T-helper 1 cell (primary cell): ENCODE measurements at regions not wholly inside any gene's neighbourhood (a gene's known extent, or its start where the extent isn't known, plus 50 kb on each side); places are given as distances from the start of the nearest gene placed in this dataset.
A peak's percentile ranks its signal among the peaks of the same experiment; 100 is the strongest.
"Not testable (repeated sequence)": the region's sequence is repeated elsewhere in the genome, so short reads cannot be mapped to it uniquely, and the experiment has no call there.

Experiments used
- DNase-seq, 5 donors: peaks; one replicate each; pipeline ENCODE4 v3.0.0-alpha.2; 2012 to 2020

DNA sequence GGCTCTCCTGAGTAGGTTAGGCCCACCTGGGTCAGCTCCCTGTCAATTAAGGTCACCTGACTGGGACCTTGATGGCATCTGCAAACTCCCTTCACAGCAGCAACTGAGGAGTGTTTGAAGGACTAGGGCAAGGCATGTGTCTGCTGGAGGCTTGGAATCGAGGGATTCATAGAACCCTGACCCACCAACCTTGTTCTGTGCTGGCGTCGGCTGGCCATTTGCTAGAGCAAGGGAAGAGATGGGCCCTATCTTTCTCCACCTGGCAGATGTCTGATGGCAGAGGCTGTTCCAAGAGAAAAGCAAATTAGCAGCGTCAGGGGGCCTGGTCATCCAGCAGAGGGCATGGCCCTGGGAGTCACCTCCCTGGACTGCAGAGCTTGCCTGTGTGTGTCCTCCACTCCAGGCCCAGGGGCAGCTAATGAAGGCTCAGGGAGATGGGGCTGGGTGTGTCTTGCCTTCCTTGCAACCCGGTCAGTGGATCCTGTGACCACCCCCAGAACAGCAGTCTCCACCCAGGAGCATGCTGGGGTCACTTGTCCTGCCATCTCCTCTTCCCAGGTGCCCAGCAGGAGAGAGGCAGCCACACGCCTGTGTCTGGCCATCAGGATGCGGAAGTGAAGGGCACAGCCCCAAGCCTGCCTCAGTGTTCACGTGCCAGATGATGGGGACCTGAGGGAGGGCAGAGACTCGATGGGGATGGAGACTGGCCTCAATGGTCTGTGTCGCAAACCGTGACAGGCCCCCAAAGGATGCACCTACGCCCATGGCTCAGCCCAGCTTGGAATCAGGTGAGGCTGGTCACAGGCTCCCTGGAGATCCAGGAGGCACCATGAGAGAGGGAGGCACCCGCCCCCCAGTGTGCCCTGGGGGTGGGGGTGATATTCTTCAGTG, 53.9 kb downstream of the BARX1 start:
- DNase-seq, result no peak

DNA sequence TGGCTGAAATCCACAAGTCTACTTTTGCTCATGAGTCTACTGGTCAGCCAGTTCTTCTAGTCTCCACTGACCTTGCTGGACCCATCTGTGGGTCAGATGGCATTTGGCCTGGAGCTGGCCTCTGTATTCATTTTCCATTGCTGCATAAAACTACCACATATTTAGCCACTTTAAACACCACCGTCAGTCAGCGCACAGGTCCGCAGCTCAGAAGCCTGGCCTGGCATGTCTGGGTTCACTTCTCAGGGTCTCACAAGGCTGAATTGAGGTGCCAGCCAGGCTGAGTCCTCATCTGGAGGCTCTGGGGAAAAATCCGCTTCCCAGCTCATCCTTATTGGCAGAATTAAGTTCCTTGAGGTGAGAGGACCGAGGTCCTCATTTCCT, 54.7 kb downstream of the BARX1 start:
- DNase-seq, result no peak

DNA sequence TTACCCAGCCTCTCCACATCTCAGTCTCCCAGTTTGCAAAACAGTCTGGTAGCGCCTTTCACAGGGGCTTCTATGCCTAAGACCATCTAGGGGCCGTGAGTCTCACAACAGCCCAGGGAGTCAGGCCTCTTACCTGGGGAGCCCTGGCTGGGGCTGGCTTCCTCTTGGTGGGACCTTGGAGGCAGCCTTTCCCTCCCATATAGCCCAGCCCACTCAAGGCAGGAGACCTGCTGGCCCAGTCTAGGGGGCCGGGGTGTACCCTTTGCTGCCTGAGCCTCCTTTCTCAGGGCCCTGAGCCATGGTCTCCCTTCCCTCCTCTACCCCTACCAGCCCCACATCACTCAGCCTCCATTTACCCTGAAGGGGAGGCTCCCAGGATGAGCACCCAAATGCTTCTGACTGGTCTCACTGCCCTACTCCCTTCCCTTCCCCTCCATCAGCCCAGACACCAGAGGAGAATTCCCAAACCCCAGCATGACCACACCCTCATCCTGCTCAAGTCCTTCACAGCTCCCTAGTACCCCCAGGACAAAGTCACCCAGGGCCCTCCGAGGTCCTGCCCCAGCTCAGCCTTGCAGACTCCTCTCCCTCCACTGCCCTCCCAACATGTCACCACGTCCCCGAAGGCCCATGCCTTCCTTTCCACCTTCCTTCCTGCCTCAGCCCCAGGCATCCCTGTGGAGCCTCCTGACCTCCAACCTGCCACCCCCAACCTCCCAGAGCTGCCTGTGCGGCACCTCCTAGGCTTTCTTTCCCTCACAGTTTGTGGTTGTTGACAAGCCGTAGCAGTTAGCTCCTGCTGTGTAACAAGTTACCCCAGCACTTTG, 55.3 kb downstream of the BARX1 start:
- DNase-seq, result no peak

GRCh38 chr9:93898502-93899426, 56.4 kb downstream of the BARX1 start:
- DNase-seq, result no peak

DNA sequence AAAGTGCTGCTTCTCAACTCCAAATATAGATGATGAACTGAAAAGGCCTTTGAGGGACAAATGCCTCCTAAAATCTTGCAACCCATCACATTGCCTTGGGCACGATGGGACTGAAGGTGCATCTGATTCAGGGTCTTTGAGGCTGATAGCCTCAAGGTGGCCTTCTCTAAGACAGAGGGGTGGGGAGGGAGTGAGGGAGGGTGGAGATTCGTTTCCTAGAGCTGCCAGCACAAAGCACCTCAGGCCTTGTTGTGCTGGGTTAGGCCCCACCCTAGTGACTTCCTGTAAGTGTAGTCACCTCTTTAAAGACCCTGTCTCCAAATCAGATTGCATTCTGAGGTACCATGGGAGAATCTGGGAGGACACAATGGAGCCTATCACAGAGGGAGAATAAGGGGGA, 57.1 kb downstream of the BARX1 start:
- DNase-seq, result peak in 1 of 5 donors; percentile 48

- no peak for DNase-seq
These were observed 57.8 kb downstream of the BARX1 start for GRCh38 chr9:93897075-93897970.

GRCh38 chr9:93896496-93897033, 58.6 kb downstream of the BARX1 start:
- DNase-seq, result no peak

- DNase-seq, result no peak
These were observed 59.1 kb downstream of the BARX1 start for GRCh38 chr9:93896093-93896492.

- no peak for DNase-seq
These were observed 59.6 kb downstream of the BARX1 start for GRCh38 chr9:93895535-93895934.

- no peak for DNase-seq
These were observed 60.5 kb downstream of the BARX1 start for GRCh38 chr9:93894691-93895079.

GRCh38 chr9:93893899-93894690, 61.1 kb downstream of the BARX1 start:
- DNase-seq, result no peak

DNA sequence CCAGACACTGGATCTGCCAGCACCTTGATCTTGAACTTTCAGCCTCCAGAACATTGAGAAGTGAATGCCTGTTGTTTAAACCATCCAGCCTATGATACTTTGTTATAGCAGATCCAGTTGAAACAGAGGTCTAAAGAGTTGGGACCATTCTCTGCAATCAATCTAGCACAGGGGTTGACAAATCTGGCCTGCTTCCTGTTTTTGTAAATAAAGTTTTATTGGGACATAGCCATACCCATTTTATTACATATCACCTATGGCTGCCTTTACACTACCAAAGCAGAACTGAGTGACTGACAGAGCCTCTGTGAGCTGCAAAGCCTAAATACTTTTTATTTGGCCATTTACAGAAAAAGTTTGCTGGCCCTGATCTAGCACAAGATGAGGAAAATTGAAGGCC, 62.0 kb downstream of the BARX1 start:
- DNase-seq, result no peak

- DNase-seq, result no peak
These were observed 62.4 kb downstream of the BARX1 start for GRCh38 chr9:93892748-93893147.

DNA sequence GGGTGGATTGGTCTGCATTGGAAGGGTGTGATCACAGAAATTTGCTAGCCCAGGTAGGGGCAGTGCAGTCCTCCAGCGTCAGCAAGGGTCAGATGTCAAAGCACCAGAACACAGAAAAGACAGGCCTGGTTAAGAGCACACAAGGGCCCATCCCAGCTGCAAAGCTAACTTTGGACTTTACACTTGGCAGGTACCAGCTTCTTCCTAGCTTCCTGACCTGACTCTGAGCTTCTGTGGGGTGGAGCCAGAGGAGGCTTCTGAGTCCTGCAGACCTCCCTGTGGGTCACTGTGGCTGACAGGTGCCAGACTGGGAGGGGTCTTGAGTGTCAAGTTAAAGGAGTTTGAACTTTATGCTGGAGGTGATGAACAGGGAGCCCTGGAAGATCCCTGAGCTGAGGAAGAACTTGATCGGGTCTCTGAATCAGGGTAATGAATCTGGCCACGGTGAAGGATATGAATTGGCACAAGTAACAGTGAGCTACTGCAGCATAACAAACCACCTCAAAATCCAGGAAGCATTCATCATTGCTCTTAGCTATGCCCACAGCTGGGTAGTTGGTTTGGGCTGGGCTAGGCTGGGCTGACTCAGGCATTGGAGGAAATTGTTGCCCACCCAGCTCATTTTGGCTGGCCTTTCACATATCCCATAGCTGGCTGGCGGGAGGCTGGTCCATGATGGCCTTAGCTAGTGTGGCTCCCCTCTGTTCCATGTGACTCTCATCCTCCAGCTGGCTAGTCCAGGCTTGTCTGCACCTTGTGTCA, 63.4 kb downstream of the BARX1 start:
- no peak for DNase-seq

DNA sequence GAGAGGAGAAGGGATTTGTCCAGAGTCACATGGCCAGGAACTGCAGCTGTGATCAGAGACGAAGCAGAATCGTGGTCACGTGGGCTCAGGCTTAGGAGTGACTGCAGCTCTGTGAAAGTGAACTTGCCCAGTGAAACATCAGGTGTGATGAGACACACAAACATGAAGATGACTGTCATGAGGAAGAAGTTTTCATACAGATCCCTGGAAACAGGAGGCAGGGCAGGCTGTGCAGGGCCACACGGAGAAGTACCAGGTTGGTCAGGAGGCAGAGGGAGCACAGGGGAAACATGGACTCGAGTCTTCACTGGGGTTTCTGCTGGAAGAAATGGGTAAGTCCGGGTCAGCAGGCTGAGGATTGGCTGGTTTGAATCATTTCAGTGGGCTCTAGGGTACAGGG, 64.1 kb downstream of the BARX1 start:
- no peak for DNase-seq

GRCh38 chr9:93890436-93890935, 64.7 kb downstream of the BARX1 start:
- no peak for DNase-seq

- no peak for DNase-seq
These were observed 68.2 kb downstream of the BARX1 start for GRCh38 chr9:93886911-93887310.

DNA sequence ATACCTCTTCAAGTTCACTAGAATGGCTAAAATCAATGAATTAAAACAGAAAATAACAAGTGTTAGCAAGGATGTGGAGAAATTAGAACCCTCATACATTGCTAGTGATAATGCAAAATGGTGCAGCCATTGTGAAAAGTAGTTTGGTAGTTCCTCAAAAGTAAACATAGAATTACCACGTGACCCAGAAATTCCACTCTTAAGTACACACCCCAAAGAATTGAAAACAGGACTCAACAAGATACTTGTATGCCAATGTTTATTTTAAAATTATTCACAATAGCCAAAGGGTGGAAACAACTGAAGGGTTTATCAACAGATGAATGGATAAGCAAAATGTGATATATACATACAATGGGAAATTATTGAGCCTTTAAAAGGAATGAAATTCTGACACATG, 70.3 kb downstream of the BARX1 start:
- DNase-seq, result no peak

- DNase-seq, result not testable (repeated sequence)
These were observed 75.3 kb downstream of the BARX1 start for GRCh38 chr9:93879662-93880407.
